Right ventricle myocardium inferior (tissue), 1 donor: ENCODE measurements at regions not wholly inside any gene's neighbourhood (a gene's known extent, or its start where the extent isn't known, plus 50 kb on each side); places are given as distances from the start of the nearest gene placed in this dataset.

Experiments
- ATAC-seq: fragments of 200-7000 bp; cut with Tn5 transposase; one replicate; pipeline ENCODE4 v1.9.1; 2020; ENCODE audit warnings: mild to moderate bottlenecking, moderate library complexity
- DNase-seq: peaks from one replicate; pipeline ENCODE4 v3.0.0; 2021; ENCODE audit errors: missing footprints
- intact Hi-C: fragments of 100-400 bp; cut with DNase I; formaldehyde crosslinking; loops from one replicate; pipeline ENCODE4 v1.11.0; 2022
- donor health status: DM: no; HTN: yes; CAD: no; lungs with severe emphysema.

DNA sequence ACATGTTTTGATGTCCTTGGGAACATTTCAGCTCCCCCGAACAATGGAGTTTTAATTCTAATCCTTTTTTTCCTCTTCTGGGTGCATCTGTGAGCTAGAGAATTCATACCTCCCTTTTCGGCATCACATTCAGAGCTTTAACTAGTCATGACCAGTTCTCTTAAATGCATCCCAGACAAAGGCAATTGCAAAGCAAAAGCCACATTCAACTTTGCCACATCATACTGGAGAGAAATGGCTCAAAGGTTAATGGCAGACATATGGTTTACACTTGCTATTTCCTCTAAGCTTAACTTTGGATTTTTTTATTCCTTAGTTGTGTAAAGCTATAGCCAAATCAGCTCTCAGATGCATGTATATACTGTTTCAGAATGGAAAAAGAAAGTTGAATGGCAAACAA, 153.3 kb downstream of the ESM1 start:
- intact Hi-C loops = loop anchor here (5.0 kb wide), 1 partner anchor 110 kb away; no protein-coding TSS in a partner anchor
- ATAC-seq (no peak), DNase-seq (no peak)

DNA sequence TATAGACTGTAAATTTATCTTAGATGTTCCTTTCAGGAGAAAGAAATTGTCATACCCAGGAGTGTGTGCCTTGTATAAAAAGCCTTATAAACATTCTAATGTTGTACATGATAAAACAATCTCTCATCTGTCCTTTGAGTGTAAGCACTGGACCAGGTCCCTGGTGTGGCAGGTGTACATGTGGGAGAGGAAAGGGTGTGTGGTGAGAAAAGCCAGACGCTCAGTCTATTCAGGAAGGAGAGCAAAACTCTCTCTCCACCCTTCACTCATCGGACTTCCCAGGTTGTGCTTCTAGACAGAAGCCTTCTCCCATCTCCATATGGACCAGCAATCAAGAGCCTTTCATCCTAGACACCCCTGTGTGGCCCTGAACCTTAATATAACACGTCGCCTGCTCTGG, 154.2 kb downstream of the ESM1 start:
- intact Hi-C loops = loop anchor here (5.0 kb wide), 1 partner anchor 109 kb away; no protein-coding TSS in a partner anchor
- DNase-seq (no peak), ATAC-seq (peak; percentile 73)

DNA sequence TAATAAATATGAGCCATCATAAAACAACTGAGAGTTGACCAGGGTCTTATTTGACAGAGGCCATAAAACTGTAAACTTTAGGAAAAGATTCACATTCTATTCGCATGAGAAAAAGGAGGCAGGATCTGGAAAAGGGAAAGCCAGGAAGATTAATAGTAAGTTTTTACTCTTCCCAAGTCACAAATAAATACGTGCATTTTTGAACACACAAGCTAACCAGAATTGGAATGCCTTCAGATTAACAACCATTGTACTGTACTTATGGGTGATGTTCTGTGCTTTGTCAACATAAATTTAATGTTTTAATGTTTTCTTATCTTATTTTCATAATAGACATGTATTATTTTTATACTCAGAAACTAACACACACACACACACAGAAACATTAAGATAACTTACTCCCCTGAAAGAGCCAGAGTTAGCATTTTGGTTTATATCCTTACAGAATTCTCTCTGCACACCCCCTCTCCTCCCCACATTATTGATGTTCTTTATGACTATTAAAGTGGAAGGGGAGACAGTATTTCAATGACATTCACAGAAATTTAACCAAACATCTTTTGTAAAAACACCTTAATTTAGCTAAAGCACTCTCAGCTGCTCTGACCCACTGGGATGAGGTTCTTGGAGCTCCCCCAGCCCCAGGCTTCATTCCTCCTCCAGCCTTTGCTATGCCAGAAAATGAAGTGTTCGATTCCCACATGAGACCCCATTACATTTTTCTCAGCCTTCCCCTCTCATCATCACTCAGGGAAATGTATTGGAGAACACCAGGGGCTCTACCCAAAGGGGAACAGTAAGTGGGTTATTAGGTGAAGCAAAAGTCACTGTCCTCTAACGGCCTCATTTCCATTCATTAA, 155.5 kb downstream of the ESM1 start:
- intact Hi-C loops = loop anchor here (5.0 kb wide), 1 partner anchor 108 kb away; no protein-coding TSS in a partner anchor
- ATAC-seq = no peak
- DNase-seq = no peak

DNA sequence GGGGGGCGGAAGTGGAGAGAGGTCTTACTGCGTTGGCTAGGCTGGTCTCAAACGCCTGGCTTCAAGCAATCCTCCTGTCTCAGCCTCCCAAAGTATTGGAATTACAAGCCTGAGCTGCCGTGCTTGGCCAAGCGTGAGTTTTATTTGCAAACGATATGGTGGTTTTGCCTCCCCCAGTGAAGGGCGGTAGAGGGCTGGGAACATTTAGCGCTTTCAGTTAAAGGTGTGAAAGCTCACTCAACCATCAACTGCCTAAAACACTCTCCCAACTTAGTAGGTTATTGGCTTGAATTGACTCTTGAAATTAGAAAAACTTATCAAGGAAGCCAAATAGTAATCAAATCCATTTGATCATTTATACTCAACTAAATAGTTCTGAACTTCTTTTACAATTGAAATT, 156.3 kb downstream of the ESM1 start:
- DNase-seq = no peak
- intact Hi-C loops = no loop called here
- ATAC-seq = no peak

DNA sequence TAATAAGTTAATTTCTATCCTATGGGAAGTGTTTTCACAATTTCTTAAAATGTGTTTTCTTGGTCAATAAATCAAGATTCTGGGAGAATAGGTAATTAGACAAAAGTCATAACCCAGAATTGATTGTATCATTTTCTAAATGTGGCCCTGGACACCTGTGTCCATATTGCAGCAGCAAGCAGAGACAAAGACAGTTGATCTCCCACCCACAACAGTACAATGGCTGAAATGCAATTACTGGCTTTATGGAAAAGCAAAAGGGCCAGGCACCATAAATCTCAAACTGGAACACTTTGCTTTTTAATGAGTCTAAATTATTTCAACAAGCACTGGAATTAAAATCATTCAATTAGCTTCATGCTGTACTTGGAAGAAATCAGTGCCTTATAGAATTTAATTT, 157.2 kb downstream of the ESM1 start:
- ATAC-seq = no peak
- intact Hi-C loops = no loop called here
- DNase-seq = no peak

DNA sequence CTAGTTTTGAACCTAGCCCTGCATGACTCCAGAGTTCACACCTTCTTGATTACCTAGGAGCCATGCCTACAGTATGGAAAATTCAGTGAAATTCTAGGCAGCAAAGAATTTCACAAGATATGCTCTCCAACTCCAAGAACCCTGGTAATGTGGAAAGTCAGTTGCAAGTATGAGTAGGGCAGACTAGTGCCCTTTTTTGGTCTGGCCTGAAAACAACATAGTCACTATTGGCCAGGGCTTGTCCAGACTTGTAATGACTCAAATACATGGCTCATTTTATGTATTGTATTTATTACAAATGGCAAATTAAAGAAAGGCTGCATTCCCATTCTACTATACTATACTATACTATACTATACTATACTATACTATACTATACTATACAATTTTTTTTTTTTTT, 160.4 kb downstream of the ESM1 start:
- ATAC-seq = no peak
- intact Hi-C loops = no loop called here
- no peak for DNase-seq

DNA sequence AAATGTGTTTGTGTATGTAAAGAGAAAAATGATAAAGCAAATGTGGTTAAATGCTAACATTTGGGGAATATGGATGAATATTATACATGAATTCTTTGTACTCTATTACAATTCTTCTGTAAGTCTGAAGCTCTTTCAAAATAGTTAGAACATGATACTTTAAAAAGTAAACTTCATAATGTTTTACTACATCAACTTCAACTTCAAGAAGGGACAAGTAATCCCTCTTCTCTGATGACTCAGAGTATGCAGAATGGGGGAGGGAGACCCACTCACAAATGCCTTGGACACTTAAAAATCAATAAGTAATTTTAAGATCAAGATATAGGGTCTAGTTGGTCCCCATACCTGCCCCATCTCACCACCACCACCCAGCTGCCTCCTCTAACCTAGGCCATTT, 162.4 kb downstream of the ESM1 start:
- ATAC-seq (no peak), DNase-seq (no peak)
- intact Hi-C loops = no loop called here

DNA sequence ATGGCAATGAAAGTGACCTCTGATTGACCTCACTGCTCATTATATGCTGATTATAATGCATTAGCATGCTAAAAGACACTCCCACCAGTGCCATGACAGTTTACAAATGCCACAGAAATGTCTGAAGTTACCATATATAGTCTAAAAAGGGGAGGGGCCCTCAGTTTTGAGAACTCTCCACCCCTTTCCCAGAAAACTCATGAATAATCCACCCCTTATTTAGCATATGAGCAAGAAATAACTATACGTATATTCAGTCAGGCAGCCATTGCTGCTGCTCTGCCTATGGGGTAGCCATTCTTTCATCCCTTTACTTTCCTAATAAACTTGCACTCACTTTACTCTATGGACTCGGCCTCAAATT, 163.1 kb downstream of the ESM1 start:
- intact Hi-C loops = no loop called here
- ATAC-seq = no peak

DNA sequence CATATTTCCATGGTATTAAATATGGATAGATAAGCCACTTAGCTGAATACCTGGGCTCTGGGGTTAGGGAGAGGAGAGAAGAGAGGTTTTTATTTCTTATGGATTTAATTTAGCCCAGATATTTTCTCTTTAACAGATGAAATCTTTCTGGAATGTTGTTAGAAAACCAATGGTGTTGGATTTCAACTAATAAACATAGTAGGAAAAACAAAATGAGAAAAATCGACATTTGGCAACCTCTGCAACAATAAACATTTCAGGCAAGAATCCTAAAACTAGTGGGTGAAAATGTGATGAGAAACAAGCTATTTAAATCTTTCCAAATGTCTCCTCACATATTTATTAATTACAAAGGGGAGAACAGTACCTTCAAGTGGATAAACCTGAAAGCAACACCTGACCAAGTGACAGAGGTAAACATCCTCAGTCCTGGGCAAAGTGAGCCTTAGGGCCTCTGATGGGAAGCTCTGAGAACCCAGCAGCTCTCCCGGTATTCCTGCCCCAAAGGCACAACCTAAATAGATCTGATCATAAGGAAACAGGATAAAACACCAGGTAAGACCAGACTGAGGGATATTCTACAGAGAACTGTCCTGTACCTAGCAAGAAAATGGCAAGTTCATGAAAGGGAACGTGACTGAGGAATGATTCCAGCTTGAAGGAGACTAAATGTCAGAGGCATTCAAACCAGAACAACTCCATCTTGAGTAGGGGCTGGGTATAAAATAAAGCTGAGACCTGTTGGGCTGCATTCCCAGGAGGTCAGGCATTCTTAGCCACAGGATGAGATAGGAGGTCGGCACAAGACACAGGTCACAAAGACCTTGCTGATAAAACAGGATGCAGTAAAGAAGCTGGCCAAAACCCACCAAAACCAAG, 163.7 kb downstream of the ESM1 start:
- DNase-seq (no peak), ATAC-seq (no peak)
- intact Hi-C loops = no loop called here

More for the DNA sequence above, 163.1 kb downstream of the ESM1 start:
- no peak for DNase-seq

DNA sequence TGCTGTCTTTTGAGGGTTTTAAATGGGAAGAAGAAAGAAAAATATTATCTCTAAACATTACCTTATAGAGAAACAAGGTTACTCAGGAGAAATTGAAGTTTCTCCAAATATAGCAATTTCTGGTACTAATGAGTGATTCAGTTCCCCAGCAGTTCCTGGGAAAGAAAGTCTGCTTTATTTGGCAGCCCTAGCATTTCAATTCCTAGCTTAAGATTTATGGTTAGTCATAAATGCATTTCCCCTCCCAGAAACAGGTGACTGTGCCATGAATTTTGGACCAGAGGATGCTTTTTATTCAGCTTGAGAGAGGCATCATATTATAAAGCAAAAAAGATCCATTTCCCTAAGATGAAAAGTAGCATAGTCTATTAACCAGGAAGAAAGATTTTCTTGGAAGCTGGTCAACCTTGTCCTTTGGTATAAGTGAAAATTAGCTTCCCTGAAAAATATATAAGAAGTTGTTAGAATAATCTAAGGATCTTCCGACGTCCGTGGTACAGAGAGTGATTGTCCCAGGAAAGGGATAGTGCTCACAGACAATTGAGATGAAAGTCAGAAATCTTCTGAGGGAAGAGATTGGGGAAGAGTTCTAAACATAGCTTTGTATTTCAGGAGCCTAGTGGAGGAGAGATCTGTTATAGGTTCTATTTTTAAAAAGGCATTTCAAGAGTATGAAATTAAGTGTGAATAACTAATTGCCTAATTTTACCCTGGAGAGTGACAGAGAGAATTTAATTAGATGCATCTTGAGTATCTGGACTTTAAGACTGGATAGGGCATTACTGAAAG, 164.9 kb downstream of the ESM1 start:
- no peak for ATAC-seq
- no peak for DNase-seq
- intact Hi-C loops = no loop called here

DNA sequence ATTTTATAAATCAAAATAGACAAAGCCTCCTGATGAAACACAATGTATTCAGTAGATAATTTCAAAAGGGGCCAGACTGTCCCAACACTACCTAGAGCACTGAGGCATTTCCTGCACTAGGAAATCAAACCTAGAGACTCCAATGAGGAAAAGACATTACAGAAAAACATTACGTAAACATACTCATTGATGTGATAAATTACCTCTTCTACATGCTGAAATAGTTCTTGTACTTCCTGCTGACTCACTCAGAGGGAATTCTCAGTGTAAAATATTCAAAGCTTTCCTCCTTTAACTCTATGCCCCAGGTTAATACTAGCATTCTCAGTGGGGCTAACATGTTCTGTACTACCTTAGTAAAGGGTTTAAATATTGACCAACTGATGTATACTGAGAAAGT, 178.0 kb downstream of the ESM1 start:
- DNase-seq (no peak), ATAC-seq (no peak)
- intact Hi-C loops = no loop called here

DNA sequence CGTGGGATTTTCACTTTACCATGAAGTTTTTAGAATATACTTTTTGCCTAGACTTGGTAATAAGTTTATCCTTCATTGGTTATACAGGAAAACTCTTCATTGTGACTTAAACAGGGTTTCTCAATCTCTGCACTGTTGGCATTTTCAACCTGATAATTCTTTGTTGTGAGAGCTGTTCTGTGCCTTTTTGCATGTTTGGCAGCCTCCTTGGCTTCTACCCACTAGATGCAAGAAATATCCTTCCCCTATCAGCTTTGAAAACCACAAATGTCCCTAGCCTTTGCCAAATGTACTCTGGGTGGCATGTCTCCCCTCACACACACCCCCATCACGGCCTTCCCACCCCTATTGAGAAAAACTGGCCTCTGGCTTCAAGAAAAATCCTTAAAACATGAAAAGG, 180.9 kb downstream of the ESM1 start:
- DNase-seq (no peak), ATAC-seq (no peak)
- intact Hi-C loops = no loop called here

DNA sequence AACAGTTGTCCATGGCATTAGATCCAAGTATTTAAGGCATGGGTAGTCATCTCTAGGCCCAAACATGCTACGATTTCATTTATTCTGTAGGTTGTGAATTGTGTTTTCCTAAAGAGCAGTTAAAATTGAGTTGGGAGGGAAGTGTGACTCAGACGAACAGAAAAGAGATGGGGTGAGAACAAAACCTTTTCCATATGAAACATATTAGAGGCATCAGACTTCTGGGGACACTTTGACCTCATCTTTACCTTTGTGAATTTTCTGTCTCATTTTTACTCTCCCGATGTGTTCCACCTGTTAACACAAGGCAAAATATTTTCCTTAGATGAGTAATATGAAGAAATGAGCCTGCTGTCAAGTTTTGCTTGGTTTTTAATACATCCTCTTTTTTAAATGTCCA, 181.3 kb downstream of the ESM1 start:
- no peak for ATAC-seq
- intact Hi-C loops = no loop called here
- no peak for DNase-seq

DNA sequence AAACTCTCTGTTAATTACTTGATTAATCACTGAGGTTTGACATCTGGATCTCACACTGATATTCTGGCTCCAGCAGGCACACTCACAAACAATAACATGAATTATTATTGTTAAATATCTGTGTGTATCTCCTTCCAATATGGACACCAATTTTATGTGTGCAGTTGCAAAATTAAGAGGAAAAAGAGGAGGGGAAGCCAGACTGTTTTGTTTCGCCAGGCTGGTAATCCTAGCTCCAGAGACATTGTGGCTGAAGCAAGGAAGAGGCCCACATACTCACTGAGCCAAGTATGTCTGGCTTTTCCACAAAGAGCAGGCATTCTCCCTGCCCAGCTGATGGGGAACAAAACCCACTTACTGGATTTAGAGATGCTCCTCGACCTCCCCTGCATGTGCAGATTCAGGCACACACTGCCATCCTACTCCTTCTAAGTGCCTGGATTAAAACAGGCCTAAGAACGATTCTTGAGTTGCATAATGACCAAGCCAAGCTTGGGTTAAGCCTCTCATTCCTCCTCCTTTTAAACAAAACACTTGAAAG, 181.9 kb downstream of the ESM1 start:
- DNase-seq = no peak
- intact Hi-C loops = no loop called here
- ATAC-seq = no peak

DNA sequence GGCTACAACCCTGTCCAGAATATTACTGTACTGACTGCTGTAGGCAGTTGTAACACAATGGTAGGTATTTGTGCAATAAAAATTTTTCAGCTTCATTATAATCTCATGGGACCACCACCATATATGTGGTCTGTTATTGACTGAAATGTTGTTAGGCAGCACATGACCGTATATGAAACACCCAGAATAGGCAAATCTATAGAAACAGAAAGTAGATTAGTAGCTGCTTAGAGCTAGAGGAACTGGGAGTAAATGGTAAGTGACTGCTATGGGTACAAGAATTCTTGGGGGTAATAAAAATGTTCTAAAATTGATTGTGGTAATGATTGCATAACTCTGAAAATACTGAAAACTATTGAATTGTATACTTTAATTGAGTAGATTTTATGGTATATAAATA, 185.7 kb downstream of the ESM1 start:
- intact Hi-C loops = no loop called here
- no peak for ATAC-seq

DNA sequence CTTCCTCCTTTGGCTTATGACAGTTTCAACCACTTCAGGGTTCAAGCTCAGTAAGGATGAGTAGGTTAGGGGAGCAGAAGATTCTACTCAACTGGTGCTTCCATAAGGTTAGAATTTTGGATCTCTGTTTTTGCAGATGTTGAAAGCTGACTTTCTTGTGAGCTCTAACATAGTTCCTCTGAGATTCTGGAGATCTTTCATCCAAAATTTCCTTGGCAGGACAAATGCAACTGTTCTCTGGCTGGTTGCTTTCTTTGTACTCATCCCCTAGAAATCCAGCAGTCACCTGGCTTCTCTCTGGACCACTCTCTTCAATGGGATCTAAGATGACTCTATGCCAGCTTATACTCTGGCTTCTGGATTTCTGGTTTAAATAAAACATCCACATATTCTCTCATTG, 189.6 kb downstream of the ESM1 start:
- no peak for DNase-seq
- intact Hi-C loops = no loop called here
- no peak for ATAC-seq

More for the DNA sequence above, 185.7 kb downstream of the ESM1 start:
- DNase-seq = no peak

DNA sequence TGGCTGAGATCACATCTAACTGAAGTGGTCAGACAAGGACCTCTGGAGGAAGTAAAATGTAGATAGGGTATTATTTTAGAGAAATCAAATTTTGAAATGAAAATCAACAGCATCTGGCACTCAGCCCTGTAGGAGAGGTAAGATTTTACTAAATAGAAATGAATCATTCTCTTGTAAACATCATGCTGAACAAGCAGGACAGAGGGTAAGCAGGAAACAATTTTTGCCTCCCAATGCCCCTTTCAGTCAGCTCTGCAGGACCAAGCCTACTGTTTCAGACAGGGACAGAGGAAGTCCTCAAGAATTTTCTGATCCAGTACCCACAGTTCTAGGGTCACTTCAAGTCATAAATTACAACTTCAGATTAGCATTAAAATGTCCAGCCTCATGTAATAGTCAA, 190.1 kb downstream of the ESM1 start:
- ATAC-seq (no peak), DNase-seq (no peak)
- intact Hi-C loops = no loop called here

DNA sequence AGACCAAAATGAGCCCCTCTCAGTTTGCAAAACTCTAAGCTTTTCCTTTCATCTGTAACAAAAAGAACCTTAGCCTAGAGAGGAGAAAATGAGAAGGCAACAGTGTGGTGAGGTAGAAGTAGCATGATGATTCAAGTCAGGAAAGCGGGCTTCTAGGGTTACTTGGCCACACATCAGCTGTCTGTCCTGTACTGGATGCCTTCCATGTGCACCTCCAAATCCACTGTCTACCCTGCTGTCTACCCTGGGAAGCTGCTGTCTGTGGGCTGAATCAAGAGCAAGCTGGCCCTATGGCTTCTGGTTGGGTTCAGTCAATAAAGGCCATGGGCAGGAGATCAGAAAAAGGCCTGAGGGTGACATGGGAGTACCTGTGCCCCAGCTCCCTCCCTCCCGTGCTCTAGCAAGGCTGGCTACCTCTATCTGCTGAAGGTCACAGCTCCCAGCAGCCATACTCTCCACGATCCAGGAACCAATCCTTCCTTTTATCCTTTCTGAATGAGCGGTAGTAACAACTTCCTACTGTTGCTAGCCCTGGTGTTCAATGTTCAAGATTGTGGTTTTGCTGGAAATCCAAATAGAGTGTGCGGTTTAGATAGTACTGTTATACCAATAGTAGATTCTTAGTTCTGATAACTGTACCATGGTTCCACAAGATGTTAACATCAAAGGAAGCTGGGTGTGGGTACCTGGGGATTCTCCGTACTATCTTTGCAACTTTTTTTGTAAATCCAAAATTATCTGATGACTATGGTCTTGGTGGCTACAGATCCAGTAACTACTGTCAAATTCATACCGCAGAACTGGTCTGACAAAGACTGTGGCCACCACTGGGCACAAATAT, 191.0 kb downstream of the ESM1 start:
- DNase-seq = no peak
- intact Hi-C loops = no loop called here
- ATAC-seq = no peak
